A549 (cell line): ENCODE measurements at regions not wholly inside any gene's neighbourhood (a gene's known extent, or its start where the extent isn't known, plus 50 kb on each side); places are given as distances from the start of the nearest gene placed in this dataset.

ENCODE experiments used
- CBX8 ChIP-seq: fragments of 200-600 bp; sonication (generic); IDR thresholded peaks from 2 replicates; pipeline ENCODE4 v1.6.1; 2016
- CHD2 ChIP-seq: fragments of 150-350 bp; IDR thresholded peaks from 2 replicates; pipeline ENCODE4 v1.6.1; 2014; ENCODE audit warnings: low read length; ENCODE audit not compliant: partially characterized antibody
- CTCF ChIP-seq: fragments of >200 bp; sonication (Bioruptor Twin); formaldehyde crosslinking; IDR thresholded peaks from 3 replicates; pipeline ENCODE4 v1.5.1; 2016
- EP300 ChIP-seq, 2 experiments: fragments of >200 bp; sonication (Bioruptor Twin); formaldehyde crosslinking; IDR thresholded peaks; 2 replicates in 1 of 2; 3 replicates in 1 of 2; pipeline ENCODE4 v1.6.1; 2016 to 2017
- PBX3 ChIP-seq: IDR thresholded peaks from 2 replicates; pipeline ENCODE4 v1.6.1; 2012
- POLR2A ChIP-seq: IDR thresholded peaks from 2 replicates; pipeline ENCODE4 v1.6.1; 2012; ENCODE audit warnings: mild to moderate bottlenecking, low read length
- RAD21 ChIP-seq, 2 experiments: fragments of >200 bp in 1 of 2; sonication (Bioruptor Twin) in 1 of 2; formaldehyde crosslinking in 1 of 2; IDR thresholded peaks in 1 of 2; conservative IDR thresholded peaks in 1 of 2; 2 replicates in 1 of 2; 3 replicates in 1 of 2; pipeline ENCODE4 v1.6.1; 2012 to 2018; ENCODE audit warnings: inconsistent platforms in 1 of 2
- ZSCAN20 ChIP-seq: fragments of 250-450 bp; sonication (Bioruptor Pico); IDR thresholded peaks from 2 replicates; pipeline ENCODE4 v1.8.0; 2022; ENCODE audit warnings: mild to moderate bottlenecking, moderate library complexity

GRCh38 chr13:99133848-99134247 lies 66.8 kb upstream of the UBAC2 start:
- TF ChIP-seq ZSCAN20 (no peak), POLR2A (no peak), EP300 (IDR thresholded peaks at IDR 0.05) (no peak), CTCF (no peak), RAD21 (conservative IDR thresholded peaks at IDR 0.05 in 1 of 2, IDR thresholded peaks at IDR 0.05 in 1 of 2) (no peak), PBX3 (no peak), CHD2 (no peak), CBX8 (no peak)
